ENCODE measurements at regions not wholly inside any gene's neighbourhood (a gene's known extent, or its start where the extent isn't known, plus 50 kb on each side); places are given as distances from the start of the nearest gene placed in this dataset.

DNA sequence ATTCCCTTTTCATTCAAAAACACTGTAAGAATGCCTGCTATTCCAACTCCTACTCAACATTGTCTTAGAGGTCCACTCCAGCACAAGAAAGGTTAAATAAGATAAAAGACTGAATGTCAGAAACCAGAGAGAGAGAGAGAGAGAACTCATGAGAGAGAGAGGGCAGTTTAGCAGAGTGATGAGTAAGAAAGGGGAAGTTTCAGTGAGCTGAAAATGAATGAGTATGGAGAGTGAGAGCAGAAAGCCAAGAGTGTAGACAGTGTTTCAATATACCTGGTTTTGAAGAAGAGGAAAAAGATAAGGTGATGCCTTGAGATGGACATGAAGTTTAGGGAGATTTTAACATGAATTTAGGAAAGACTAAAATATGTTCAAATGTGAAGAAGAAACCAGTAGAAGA lies 528.0 kb upstream of the SEMA6A start:
- no peak overlapping the region for H3K4me3 Mint-ChIP-seq
- no peaks in the 10 kb centered on the region for H3K9me3 Mint-ChIP-seq
- no peaks in the 10 kb centered on the region for H3K27me3 Mint-ChIP-seq (ENCODE audit: low read depth)
- peaks cover 35% of the 10 kb centered on the region for H3K4me1 Mint-ChIP-seq
- TF ChIP-seq, protein P1, sequence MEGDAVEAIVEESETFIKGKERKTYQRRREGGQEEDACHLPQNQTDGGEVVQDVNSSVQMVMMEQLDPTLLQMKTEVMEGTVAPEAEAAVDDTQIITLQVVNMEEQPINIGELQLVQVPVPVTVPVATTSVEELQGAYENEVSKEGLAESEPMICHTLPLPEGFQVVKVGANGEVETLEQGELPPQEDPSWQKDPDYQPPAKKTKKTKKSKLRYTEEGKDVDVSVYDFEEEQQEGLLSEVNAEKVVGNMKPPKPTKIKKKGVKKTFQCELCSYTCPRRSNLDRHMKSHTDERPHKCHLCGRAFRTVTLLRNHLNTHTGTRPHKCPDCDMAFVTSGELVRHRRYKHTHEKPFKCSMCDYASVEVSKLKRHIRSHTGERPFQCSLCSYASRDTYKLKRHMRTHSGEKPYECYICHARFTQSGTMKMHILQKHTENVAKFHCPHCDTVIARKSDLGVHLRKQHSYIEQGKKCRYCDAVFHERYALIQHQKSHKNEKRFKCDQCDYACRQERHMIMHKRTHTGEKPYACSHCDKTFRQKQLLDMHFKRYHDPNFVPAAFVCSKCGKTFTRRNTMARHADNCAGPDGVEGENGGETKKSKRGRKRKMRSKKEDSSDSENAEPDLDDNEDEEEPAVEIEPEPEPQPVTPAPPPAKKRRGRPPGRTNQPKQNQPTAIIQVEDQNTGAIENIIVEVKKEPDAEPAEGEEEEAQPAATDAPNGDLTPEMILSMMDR (conservative IDR thresholded peaks at IDR 0.05), result no peak
- no peak overlapping the region for H3K27ac Mint-ChIP-seq (ENCODE audit: unreplicated experiment)
- DNase-seq (ENCODE audit: low read depth, low spot score), result no peak
- H3K36me3 Mint-ChIP-seq (ENCODE audit: low read depth), result no peaks in the 10 kb centered on the region

DNA sequence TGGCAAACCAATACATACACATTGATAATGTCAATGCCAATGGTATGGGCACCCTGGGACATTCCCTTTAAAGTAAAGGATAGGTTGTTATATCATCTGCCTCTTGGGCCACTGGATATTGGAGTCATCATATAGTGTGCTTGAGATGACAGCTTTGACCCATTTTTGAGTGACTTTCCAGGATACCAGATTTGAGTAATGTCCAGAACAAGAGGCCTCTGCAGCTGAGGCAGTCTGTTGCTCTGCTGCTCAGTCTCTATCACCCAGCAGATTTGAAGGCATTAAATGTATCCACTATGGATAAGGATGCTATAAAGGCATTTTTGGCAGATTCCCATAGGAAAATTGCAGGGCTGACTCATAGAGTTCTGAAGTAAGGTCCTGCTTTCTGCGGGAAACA lies 525.6 kb upstream of the SEMA6A start:
- DNase-seq (ENCODE audit: low read depth, low spot score), result no peak
- Mint-ChIP-seq H3K4me1 (peaks cover 45% of the 10 kb centered on the region), H3K27ac (ENCODE audit: unreplicated experiment) (no peak overlapping the region), H3K9me3 (no peaks in the 10 kb centered on the region), H3K27me3 (ENCODE audit: low read depth) (no peaks in the 10 kb centered on the region), H3K36me3 (ENCODE audit: low read depth) (no peaks in the 10 kb centered on the region), H3K4me3 (no peak overlapping the region)
- TF ChIP-seq, protein P1 (conservative IDR thresholded peaks at IDR 0.05), result no peak

DNA sequence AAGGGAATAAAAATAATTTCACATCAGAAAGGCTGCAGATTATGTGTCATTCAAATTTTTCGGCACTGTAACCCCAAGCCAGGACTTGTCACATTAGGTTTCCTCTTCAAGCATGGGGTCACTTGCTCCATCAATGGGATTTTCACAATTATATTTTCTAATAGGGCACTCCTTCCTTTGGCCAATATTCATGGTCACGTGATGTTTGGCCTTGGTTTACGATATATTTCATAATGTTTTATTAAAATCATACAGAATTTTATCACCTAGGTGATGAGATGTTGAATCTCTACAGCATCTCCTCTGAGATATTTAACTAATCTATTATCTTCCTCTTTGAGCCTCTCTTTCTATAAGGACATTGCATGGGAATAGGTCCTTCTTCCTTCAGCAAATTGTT lies 523.5 kb upstream of the SEMA6A start:
- Mint-ChIP-seq H3K9me3 (peaks cover 3% of the 10 kb centered on the region), H3K36me3 (ENCODE audit: low read depth) (no peaks in the 10 kb centered on the region), H3K27ac (ENCODE audit: unreplicated experiment) (no peak overlapping the region), H3K27me3 (ENCODE audit: low read depth) (no peaks in the 10 kb centered on the region), H3K4me3 (no peak overlapping the region), H3K4me1 (peaks cover 31% of the 10 kb centered on the region)
- no peak for DNase-seq (ENCODE audit: low read depth, low spot score)
- TF ChIP-seq, protein P1 (conservative IDR thresholded peaks at IDR 0.05), result no peak

DNA sequence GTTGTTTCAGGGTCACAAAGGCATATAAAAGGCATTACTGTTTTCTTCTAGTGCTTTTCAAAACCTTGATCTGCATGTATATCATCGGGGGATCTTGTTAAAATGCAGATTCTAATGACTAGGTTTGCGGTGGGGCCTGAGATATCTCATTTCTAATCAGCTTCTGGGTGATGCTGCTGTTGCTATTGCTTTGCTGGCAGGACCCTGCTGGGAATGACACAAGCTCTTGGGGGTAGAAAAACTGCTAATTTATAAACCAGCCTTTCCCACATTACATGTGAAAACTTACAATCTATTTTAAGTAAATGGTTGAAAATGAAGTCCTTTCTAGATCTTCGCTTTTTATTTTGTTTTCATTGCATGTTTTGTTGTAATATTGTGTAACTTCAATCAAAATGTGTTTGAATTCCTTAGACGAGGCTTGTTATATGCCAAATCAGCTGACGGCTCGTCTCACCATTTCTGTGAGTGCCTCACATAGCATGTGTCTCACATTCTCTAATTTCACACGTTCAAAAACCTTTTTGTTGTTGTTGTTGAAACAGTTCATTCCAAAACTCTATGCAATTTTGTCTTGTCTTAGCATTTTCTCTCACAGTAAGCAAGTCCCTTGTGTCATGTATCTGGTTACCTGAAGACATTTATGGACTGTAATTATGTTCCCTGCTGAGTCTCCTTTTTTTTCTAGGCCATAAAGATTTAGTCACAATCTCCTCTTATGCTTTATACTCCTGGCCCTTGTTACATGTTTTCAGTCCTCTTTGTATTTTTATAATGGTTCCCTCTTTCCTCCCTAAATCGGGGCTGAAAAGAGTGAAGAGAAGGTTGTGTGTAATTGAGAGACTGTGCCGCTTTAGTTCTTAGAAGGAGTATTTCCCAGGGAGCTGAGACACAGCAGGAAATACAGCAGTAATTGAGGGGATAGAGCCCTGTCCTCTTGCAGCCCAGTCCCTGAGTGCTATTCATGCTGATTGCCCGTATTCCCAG lies 521.0 kb upstream of the SEMA6A start:
- DNase-seq (ENCODE audit: low read depth, low spot score), result no peak
- H3K36me3 Mint-ChIP-seq (ENCODE audit: low read depth), result no peaks in the 10 kb centered on the region
- no peak overlapping the region for H3K27ac Mint-ChIP-seq (ENCODE audit: unreplicated experiment)
- H3K27me3 Mint-ChIP-seq (ENCODE audit: low read depth), result no peaks in the 10 kb centered on the region
- H3K9me3 Mint-ChIP-seq, result peaks cover 3% of the 10 kb centered on the region
- peaks cover 24% of the 10 kb centered on the region for H3K4me1 Mint-ChIP-seq
- TF ChIP-seq, protein P1 (conservative IDR thresholded peaks at IDR 0.05), result no peak
- H3K4me3 Mint-ChIP-seq, result no peak overlapping the region

DNA sequence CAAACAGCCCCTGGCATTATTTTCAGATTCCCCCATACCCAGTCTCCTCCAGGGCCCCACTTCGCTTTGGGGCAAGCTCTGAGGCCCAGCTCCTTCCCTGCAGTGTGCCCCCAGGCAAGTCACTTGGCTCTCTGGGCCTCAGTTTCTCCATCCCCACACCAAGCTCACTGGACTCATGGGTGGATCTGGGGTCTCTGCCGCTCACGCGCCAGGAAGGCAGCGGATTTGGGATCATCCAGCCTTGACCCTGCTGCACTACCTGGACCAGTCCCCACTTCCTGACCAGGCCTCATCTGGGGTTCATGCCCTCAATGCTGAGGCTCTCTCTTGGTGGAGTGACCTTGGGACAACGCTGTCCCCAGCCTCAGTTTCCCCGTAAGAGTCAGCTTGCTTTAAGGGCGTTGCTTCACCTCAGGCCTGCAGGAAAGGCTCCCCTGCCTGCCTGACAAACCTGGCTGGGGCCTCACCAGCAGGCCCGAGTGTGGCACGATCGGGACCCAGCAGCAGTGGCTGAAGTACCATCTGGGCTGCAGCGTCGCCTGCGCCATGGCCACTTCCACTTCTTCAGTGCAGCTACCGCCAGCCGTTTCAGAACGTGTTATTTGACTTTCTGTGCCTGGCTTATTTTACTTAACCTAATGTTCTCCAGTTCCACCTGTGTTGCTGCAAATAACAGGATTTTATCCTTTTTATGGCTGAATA lies 519.6 kb upstream of the SEMA6A start:
- H3K4me3 Mint-ChIP-seq, result no peak overlapping the region
- DNase-seq (ENCODE audit: low read depth, low spot score), result no peak
- peaks cover 24% of the 10 kb centered on the region for H3K4me1 Mint-ChIP-seq
- H3K36me3 Mint-ChIP-seq (ENCODE audit: low read depth), result no peaks in the 10 kb centered on the region
- TF ChIP-seq, protein P1 (conservative IDR thresholded peaks at IDR 0.05), result no peak
- no peak overlapping the region for H3K27ac Mint-ChIP-seq (ENCODE audit: unreplicated experiment)
- no peaks in the 10 kb centered on the region for H3K27me3 Mint-ChIP-seq (ENCODE audit: low read depth)
- peaks cover 3% of the 10 kb centered on the region for H3K9me3 Mint-ChIP-seq

Data from neural crest cell (in vitro differentiated cells).